A549 (cell line): ENCODE measurements at regions not wholly inside any gene's neighbourhood (a gene's known extent, or its start where the extent isn't known, plus 50 kb on each side); places are given as distances from the start of the nearest gene placed in this dataset.
A peak's percentile ranks its signal among the peaks of the same experiment; 100 is the strongest.

Experiments used
- ATAC-seq, 2 experiments: fragments of 200-7000 bp in 1 of 2; fragments of >200 bp in 1 of 2; cut with Nextera tagmentation in 1 of 2; cut with Tn5 transposase in 1 of 2; 3 replicates each; pipeline versions ENCODE4 v1.8.0 to v1.9.1; 2018 to 2020; ENCODE audit warnings: mild to moderate bottlenecking in 1 of 2, moderate library complexity in 1 of 2
- CTCF ChIA-PET: fragments of 300-600 bp; sonication (Branson Sonifier 250); formaldehyde crosslinking; extraction: SDS; loops from one replicate; lab custom pipeline; 2021; ENCODE audit warnings: antibody characterized with exemption, inconsistent platforms; lab: Yijun Ruan, JAX
- POLR2A ChIA-PET: fragments of 350-600 bp; formaldehyde crosslinking; extraction: SDS; loops from one replicate; lab custom pipeline; 2021; ENCODE audit warnings: antibody characterized with exemption, inconsistent platforms; lab: Yijun Ruan, JAX
- DNase-seq, 2 experiments: peaks; one replicate each; pipeline versions ENCODE4 v3.0.0 to v3.0.0-alpha.2; 2011 to 2016; ENCODE audit warnings: low read depth in 1 of 2, low spot score in 1 of 2
- FAIRE-seq: peaks from 2 replicates; lab custom pipeline; 2011; peaks lifted over from hg19 to GRCh38; lab: Jason Lieb, UNC
- H3K27ac ChIP-seq, 2 experiments: fragments of >200 bp; sonication (Bioruptor Twin); formaldehyde crosslinking; 3 replicates each; pipeline ENCODE4 v1.5.1; 2016 to 2017
- H3K4me1 ChIP-seq: fragments of >200 bp; sonication (Bioruptor Twin); formaldehyde crosslinking; 3 replicates; pipeline ENCODE4 v1.6.1; 2016
- H3K4me2 ChIP-seq: fragments of >200 bp; sonication (Bioruptor Twin); formaldehyde crosslinking; 3 replicates; pipeline ENCODE4 v1.6.1; 2016
- H3K4me3 ChIP-seq: fragments of >200 bp; sonication (Bioruptor Twin); formaldehyde crosslinking; 3 replicates; pipeline ENCODE4 v1.5.1; 2016
- H3K9me3 ChIP-seq: fragments of >200 bp; sonication (Bioruptor Twin); formaldehyde crosslinking; 3 replicates; pipeline ENCODE4 v1.6.1; 2016
- BHLHE40 ChIP-seq: IDR thresholded peaks from 2 replicates; pipeline ENCODE4 v1.6.1; 2012; ENCODE audit warnings: low read depth, low read length, inconsistent platforms
- CEBPB ChIP-seq, 2 experiments: fragments of >200 bp in 1 of 2; sonication (Bioruptor Twin) in 1 of 2; formaldehyde crosslinking in 1 of 2; IDR thresholded peaks; 2 replicates each; pipeline ENCODE4 v1.6.1; 2012 to 2016
- CHD2 ChIP-seq: fragments of 150-350 bp; IDR thresholded peaks from 2 replicates; pipeline ENCODE4 v1.6.1; 2014; ENCODE audit warnings: low read length; ENCODE audit not compliant: partially characterized antibody
- CHD4 ChIP-seq: fragments of 200-600 bp; sonication (generic); IDR thresholded peaks from 2 replicates; pipeline ENCODE4 v1.6.1; 2016; ENCODE audit warnings: antibody characterized with exemption, mild to moderate bottlenecking, borderline replicate concordance
- E2F6 ChIP-seq: IDR thresholded peaks from 2 replicates; pipeline ENCODE4 v1.6.1; 2012; ENCODE audit warnings: low read depth, borderline replicate concordance
- EHMT2 ChIP-seq: fragments of 200-600 bp; sonication (generic); IDR thresholded peaks from 2 replicates; pipeline ENCODE4 v1.6.1; 2016; ENCODE audit warnings: antibody characterized with exemption, low read depth, mild to moderate bottlenecking, moderate library complexity
- ESRRA ChIP-seq: fragments of 150-350 bp; IDR thresholded peaks from 2 replicates; pipeline ENCODE4 v1.6.1; 2014; ENCODE audit warnings: mild to moderate bottlenecking, low read length, borderline replicate concordance
- FOSL2 ChIP-seq, 2 experiments: fragments of 450-650 bp in 1 of 2; fragments of >200 bp in 1 of 2; sonication (Bioruptor Twin) in 1 of 2; formaldehyde crosslinking; IDR thresholded peaks; 2 replicates each; pipeline versions ENCODE4 v1.5.0 to v1.6.1; 2016 to 2020; ENCODE audit warnings: mild to moderate bottlenecking in 1 of 2, moderate library complexity in 1 of 2
- GATA3 ChIP-seq: IDR thresholded peaks from 2 replicates; pipeline ENCODE4 v1.6.1; 2012; ENCODE audit warnings: borderline replicate concordance
- HEYL ChIP-seq: fragments of 250-450 bp; sonication (Bioruptor Pico); IDR thresholded peaks from 2 replicates; pipeline ENCODE4 v1.8.0; 2021; ENCODE audit warnings: mild to moderate bottlenecking, moderate library complexity
- HMGXB4 ChIP-seq: fragments of 250-450 bp; sonication (Bioruptor Pico); IDR thresholded peaks from 2 replicates; pipeline ENCODE4 v1.5.0; 2021; ENCODE audit warnings: mild to moderate bottlenecking, moderate library complexity, borderline replicate concordance
- MAFK ChIP-seq: fragments of 450-650 bp; IDR thresholded peaks from 2 replicates; pipeline ENCODE4 v1.6.1; 2014; ENCODE audit not compliant: partially characterized antibody
- NR3C1 ChIP-seq: fragments of >200 bp; sonication (Bioruptor Twin); formaldehyde crosslinking; IDR thresholded peaks from 3 replicates; pipeline ENCODE4 v1.6.1; 2017
- PHF8 ChIP-seq: fragments of 200-600 bp; sonication (generic); IDR thresholded peaks from 2 replicates; pipeline ENCODE4 v1.6.1; 2016; ENCODE audit warnings: low read depth, mild to moderate bottlenecking, antibody characterized with exemption, moderate library complexity, borderline replicate concordance
- RAD21 ChIP-seq, 2 experiments: fragments of >200 bp in 1 of 2; sonication (Bioruptor Twin) in 1 of 2; formaldehyde crosslinking in 1 of 2; IDR thresholded peaks in 1 of 2; conservative IDR thresholded peaks in 1 of 2; 2 replicates in 1 of 2; 3 replicates in 1 of 2; pipeline ENCODE4 v1.6.1; 2012 to 2018; ENCODE audit warnings: inconsistent platforms in 1 of 2
- TFCP2L1 ChIP-seq: fragments of 250-450 bp; sonication (Bioruptor Pico); IDR thresholded peaks from 2 replicates; pipeline ENCODE4 v1.5.0; 2021; ENCODE audit warnings: mild to moderate bottlenecking
- ZC3H11A ChIP-seq: fragments of 450-650 bp; IDR thresholded peaks from 2 replicates; pipeline ENCODE4 v1.6.1; 2014; ENCODE audit warnings: antibody characterized with exemption, mild to moderate bottlenecking
- ZFP36 ChIP-seq: fragments of 450-650 bp; IDR thresholded peaks from 2 replicates; pipeline ENCODE4 v1.6.1; 2014; ENCODE audit warnings: borderline replicate concordance; ENCODE audit not compliant: partially characterized antibody
- ZNF302 ChIP-seq: fragments of 250-450 bp; sonication (Bioruptor Pico); IDR thresholded peaks from 2 replicates; pipeline ENCODE4 v1.9.0; 2021; ENCODE audit warnings: inconsistent platforms, mild to moderate bottlenecking, moderate library complexity
- WGBS: methylation state at CpG from one replicate; pipeline ENCODE4 v1.1.6; 2017; ENCODE audit errors: missing lambda C conversion rate; 5-methylcytosine and 5-hydroxymethylcytosine counted together
- TF ChIP-seq, protein P1 (sequence below): fragments of >200 bp; sonication (Bioruptor Twin); formaldehyde crosslinking; IDR thresholded peaks from 2 replicates; pipeline ENCODE4 v1.6.1; 2016
- TF ChIP-seq, protein P2 (sequence below): fragments of >200 bp; sonication (Bioruptor Twin); formaldehyde crosslinking; IDR thresholded peaks from 3 replicates; pipeline ENCODE4 v1.5.1; 2016
- TF ChIP-seq, protein P3 (sequence below): fragments of >200 bp; sonication (Bioruptor Twin); formaldehyde crosslinking; IDR thresholded peaks from 3 replicates; pipeline ENCODE4 v1.6.1; 2016
- TF ChIP-seq, protein P4 (sequence below): fragments of 250-450 bp; sonication (Bioruptor Pico); IDR thresholded peaks from 2 replicates; pipeline ENCODE4 v1.5.0; 2020; ENCODE audit warnings: low read depth, mild to moderate bottlenecking, moderate library complexity

DNA sequence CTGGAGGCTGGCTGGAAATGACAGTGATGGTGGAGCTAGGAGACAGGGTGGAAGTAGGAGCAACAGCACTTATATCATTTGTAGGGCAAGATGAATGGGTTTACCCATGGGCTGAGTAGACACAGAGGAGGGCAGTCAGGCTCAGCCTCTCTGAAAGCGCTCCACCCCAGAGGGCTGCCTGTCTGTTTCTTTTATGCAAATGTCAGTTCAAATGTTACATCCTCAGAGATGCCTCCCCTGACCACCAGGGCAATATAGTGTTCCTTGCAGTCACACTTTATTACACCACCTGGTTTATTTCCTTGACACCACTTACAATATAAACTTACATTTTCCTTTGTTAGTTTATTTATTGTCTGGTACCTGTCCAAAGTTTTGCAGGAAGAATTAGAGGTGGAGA, 159.5 kb upstream of the IL12B start:
- TF ChIP-seq GATA3, result no peak
- TF ChIP-seq, protein P1, sequence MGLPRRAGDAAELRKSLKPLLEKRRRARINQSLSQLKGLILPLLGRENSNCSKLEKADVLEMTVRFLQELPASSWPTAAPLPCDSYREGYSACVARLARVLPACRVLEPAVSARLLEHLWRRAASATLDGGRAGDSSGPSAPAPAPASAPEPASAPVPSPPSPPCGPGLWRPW, result no peak
- no peak for TF ChIP-seq ESRRA
- no peak for TF ChIP-seq ZFP36
- no peak for TF ChIP-seq HEYL (CRISPR knock-in tag)
- TF ChIP-seq, protein P2, sequence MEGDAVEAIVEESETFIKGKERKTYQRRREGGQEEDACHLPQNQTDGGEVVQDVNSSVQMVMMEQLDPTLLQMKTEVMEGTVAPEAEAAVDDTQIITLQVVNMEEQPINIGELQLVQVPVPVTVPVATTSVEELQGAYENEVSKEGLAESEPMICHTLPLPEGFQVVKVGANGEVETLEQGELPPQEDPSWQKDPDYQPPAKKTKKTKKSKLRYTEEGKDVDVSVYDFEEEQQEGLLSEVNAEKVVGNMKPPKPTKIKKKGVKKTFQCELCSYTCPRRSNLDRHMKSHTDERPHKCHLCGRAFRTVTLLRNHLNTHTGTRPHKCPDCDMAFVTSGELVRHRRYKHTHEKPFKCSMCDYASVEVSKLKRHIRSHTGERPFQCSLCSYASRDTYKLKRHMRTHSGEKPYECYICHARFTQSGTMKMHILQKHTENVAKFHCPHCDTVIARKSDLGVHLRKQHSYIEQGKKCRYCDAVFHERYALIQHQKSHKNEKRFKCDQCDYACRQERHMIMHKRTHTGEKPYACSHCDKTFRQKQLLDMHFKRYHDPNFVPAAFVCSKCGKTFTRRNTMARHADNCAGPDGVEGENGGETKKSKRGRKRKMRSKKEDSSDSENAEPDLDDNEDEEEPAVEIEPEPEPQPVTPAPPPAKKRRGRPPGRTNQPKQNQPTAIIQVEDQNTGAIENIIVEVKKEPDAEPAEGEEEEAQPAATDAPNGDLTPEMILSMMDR, result no peak
- no peak for TF ChIP-seq HMGXB4
- no peak for TF ChIP-seq ZC3H11A
- no peak for TF ChIP-seq CHD2
- TF ChIP-seq BHLHE40, result no peak
- TF ChIP-seq FOSL2 (IDR thresholded peaks at IDR 0.05), result no peak
- TF ChIP-seq FOSL2 (CRISPR knock-in tag; IDR thresholded peaks at IDR 0.05), result no peak
- TF ChIP-seq EHMT2, result no peak
- TF ChIP-seq PHF8, result no peak
- no peak for TF ChIP-seq MAFK
- TF ChIP-seq, protein P3, sequence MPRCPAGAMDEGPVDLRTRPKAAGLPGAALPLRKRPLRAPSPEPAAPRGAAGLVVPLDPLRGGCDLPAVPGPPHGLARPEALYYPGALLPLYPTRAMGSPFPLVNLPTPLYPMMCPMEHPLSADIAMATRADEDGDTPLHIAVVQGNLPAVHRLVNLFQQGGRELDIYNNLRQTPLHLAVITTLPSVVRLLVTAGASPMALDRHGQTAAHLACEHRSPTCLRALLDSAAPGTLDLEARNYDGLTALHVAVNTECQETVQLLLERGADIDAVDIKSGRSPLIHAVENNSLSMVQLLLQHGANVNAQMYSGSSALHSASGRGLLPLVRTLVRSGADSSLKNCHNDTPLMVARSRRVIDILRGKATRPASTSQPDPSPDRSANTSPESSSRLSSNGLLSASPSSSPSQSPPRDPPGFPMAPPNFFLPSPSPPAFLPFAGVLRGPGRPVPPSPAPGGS, result no peak
- TF ChIP-seq, protein P4, sequence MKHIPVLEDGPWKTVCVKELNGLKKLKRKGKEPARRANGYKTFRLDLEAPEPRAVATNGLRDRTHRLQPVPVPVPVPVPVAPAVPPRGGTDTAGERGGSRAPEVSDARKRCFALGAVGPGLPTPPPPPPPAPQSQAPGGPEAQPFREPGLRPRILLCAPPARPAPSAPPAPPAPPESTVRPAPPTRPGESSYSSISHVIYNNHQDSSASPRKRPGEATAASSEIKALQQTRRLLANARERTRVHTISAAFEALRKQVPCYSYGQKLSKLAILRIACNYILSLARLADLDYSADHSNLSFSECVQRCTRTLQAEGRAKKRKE (CRISPR knock-in tag), result no peak
- no peak for TF ChIP-seq NR3C1
- TF ChIP-seq ZNF302 (CRISPR knock-in tag), result no peak
- TF ChIP-seq CEBPB (IDR thresholded peaks at IDR 0.05), result no peak
- TF ChIP-seq CHD4, result no peak
- Histone ChIP-seq H3K4me2 (no peak overlapping the region), H3K9me3 (no peaks in the 10 kb centered on the region), H3K27ac (no peak overlapping the region), H3K4me1 (no peaks in the 10 kb centered on the region), H3K4me3 (no peak overlapping the region)
- FAIRE-seq, result no peak
- ChIA-PET CTCF (no interaction called here), POLR2A (no interaction called here)
- peak; percentile 34 to 47; a peak in 2 of 6 replicates for ATAC-seq
- no peak for DNase-seq
- 91% methylated on average over 1 of the region's 1 CpG for WGBS

DNA sequence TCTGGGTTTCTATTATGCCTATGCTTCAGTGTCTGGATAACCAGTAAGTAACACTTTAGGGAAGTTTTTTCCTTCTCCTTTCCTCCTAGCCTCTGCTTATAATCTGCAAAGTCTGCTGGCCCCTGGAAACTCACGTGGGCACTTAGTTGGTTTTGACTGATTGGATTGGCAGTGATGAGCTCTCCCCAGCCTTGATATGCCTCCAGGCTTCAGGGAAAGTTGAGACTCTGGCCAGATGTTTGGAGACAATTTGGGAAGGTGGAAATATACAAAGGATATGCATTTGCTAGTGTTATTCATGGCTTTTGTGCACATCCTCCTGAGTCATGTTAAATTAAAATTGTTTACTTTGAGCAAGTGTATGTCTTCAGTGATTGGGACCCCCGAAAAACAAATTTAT, 160.2 kb upstream of the IL12B start:
- ATAC-seq, result no peak
- TF ChIP-seq FOSL2 (IDR thresholded peaks at IDR 0.05), result no peak
- TF ChIP-seq FOSL2 (CRISPR knock-in tag; IDR thresholded peaks at IDR 0.05), result no peak
- no peak for TF ChIP-seq TFCP2L1 (CRISPR knock-in tag)
- no peak for TF ChIP-seq RAD21 (conservative IDR thresholded peaks at IDR 0.05 in 1 of 2, IDR thresholded peaks at IDR 0.05 in 1 of 2)
- no peak for TF ChIP-seq E2F6
- TF ChIP-seq HMGXB4, result no peak
- ChIA-PET CTCF (no interaction called here), POLR2A (no interaction called here)
- H3K9me3 ChIP-seq, result no peaks in the 10 kb centered on the region
- H3K4me1 ChIP-seq, result no peaks in the 10 kb centered on the region
- H3K27ac ChIP-seq, result no peak overlapping the region
- FAIRE-seq, result no peak
- no peak for DNase-seq
- no peak overlapping the region for H3K4me3 ChIP-seq
- H3K4me2 ChIP-seq, result no peak overlapping the region
- WGBS, result 66% methylated on average over 2 of the region's 2 CpGs
